GM23338 (cell line): ENCODE measurements at regions not wholly inside any gene's neighbourhood (a gene's known extent, or its start where the extent isn't known, plus 50 kb on each side); places are given as distances from the start of the nearest gene placed in this dataset.

ENCODE experiments used
- ATAC-seq: fragments of 200-7000 bp; cut with Tn5 transposase; 3 replicates; pipeline ENCODE4 v1.9.1; 2020
- DNase-seq: peaks from one replicate; pipeline ENCODE4 v3.0.0-alpha.2; 2015; ENCODE audit warnings: low spot score
- H2AFZ ChIP-seq: fragments of 200-600 bp; sonication (generic); 2 replicates; pipeline ENCODE4 v1.8.0; 2016; ENCODE audit warnings: antibody characterized with exemption, mild to moderate bottlenecking, moderate library complexity
- H3F3A ChIP-seq: fragments of 200-600 bp; sonication (generic); replicated peaks from 2 replicates; pipeline ENCODE4 v1.8.0; 2017; ENCODE audit warnings: antibody characterized with exemption, mixed run types, low read depth
- H3K27ac ChIP-seq: fragments of 200-600 bp; sonication (generic); 2 replicates; pipeline ENCODE4 v1.6.1; 2016; ENCODE audit warnings: low read depth
- H3K27me3 ChIP-seq: fragments of 200-600 bp; sonication (generic); 2 replicates; pipeline ENCODE4 v1.8.0; 2016; ENCODE audit warnings: mild to moderate bottlenecking, mixed run types, moderate library complexity; ENCODE audit not compliant: insufficient read depth
- H3K36me3 ChIP-seq: fragments of 200-600 bp; sonication (generic); 2 replicates; pipeline ENCODE4 v1.8.0; 2016; ENCODE audit warnings: mild to moderate bottlenecking; ENCODE audit not compliant: insufficient read depth
- H3K4me1 ChIP-seq: fragments of 200-600 bp; sonication (generic); 2 replicates; pipeline ENCODE4 v1.8.0; 2016; ENCODE audit warnings: mild to moderate bottlenecking, moderate library complexity; ENCODE audit not compliant: insufficient read depth
- H3K4me2 ChIP-seq: fragments of 200-600 bp; sonication (generic); 2 replicates; pipeline ENCODE4 v1.7.1; 2017; ENCODE audit warnings: mixed run types
- H3K4me3 ChIP-seq: fragments of 200-600 bp; sonication (generic); 2 replicates; pipeline ENCODE4 v1.6.1; 2016; ENCODE audit warnings: mixed run types
- H3K79me2 ChIP-seq: fragments of 200-600 bp; sonication (generic); replicated peaks from 2 replicates; pipeline ENCODE4 v1.8.0; 2017; ENCODE audit warnings: mild to moderate bottlenecking; ENCODE audit not compliant: insufficient read depth
- H3K9me2 ChIP-seq: fragments of 200-600 bp; sonication (generic); 2 replicates; pipeline ENCODE4 v1.8.0; 2017; ENCODE audit not compliant: insufficient read depth
- H4K20me1 ChIP-seq: fragments of 200-600 bp; sonication (generic); replicated peaks from 2 replicates; pipeline ENCODE4 v1.8.0; 2017; ENCODE audit warnings: mild to moderate bottlenecking; ENCODE audit not compliant: insufficient read depth
- H3K27ac Mint-ChIP-seq: 2 replicates; pipeline ENCODE4 v1.8.0; 2020; ENCODE audit warnings: inconsistent platforms, mild to moderate bottlenecking, moderate library complexity, mixed read lengths
- H3K27me3 Mint-ChIP-seq: 3 replicates; pipeline ENCODE4 v1.8.0; 2022; ENCODE audit warnings: low read depth, mild to moderate bottlenecking, moderate library complexity, mixed read lengths, inconsistent platforms; ENCODE audit not compliant: insufficient read depth, poor library complexity
- H3K36me3 Mint-ChIP-seq: 3 replicates; pipeline ENCODE4 v1.8.0; 2021; ENCODE audit warnings: low read depth, mild to moderate bottlenecking, inconsistent platforms, moderate library complexity, mixed read lengths
- H3K4me1 Mint-ChIP-seq: 3 replicates; pipeline ENCODE4 v1.8.0; 2020; ENCODE audit warnings: mild to moderate bottlenecking, inconsistent platforms, mixed read lengths
- H3K4me3 Mint-ChIP-seq: 3 replicates; pipeline ENCODE4 v1.8.0; 2021; ENCODE audit warnings: moderate library complexity, mild to moderate bottlenecking, inconsistent platforms, mixed read lengths
- H3K9me3 Mint-ChIP-seq: 3 replicates; pipeline ENCODE4 v1.8.0; 2020; ENCODE audit warnings: moderate library complexity, mild to moderate bottlenecking, inconsistent platforms, mixed read lengths
- CREB1 ChIP-seq: fragments of 250-450 bp; sonication (Bioruptor Pico); IDR thresholded peaks from 2 replicates; pipeline ENCODE4 v1.5.0; 2020; ENCODE audit warnings: low read depth, mild to moderate bottlenecking, moderate library complexity
- EZH2 ChIP-seq: fragments of 200-600 bp; sonication (generic); IDR thresholded peaks from one replicate; pipeline ENCODE4 v1.8.0; 2017; ENCODE audit warnings: antibody characterized with exemption, mild to moderate bottlenecking, low read depth; ENCODE audit not compliant: unreplicated experiment
- EZH2phosphoT487 ChIP-seq: fragments of 200-600 bp; sonication (generic); IDR thresholded peaks from one replicate; pipeline ENCODE4 v1.8.1; 2018; ENCODE audit warnings: antibody characterized with exemption; ENCODE audit not compliant: unreplicated experiment
- JUNB ChIP-seq: IDR thresholded peaks from one replicate; pipeline ENCODE4 v1.6.1; 2016; ENCODE audit warnings: antibody characterized with exemption; ENCODE audit not compliant: unreplicated experiment
- NANOG ChIP-seq: IDR thresholded peaks from 2 replicates; pipeline ENCODE4 v1.6.1; 2016; ENCODE audit warnings: antibody characterized with exemption, borderline replicate concordance
- POLR2AphosphoS5 ChIP-seq: IDR thresholded peaks from 2 replicates; pipeline ENCODE4 v1.6.1; 2016; ENCODE audit warnings: antibody characterized with exemption, low read depth
- STAT1 ChIP-seq: IDR thresholded peaks from one replicate; pipeline ENCODE4 v1.6.1; 2016; ENCODE audit warnings: antibody characterized with exemption; ENCODE audit not compliant: unreplicated experiment
- ZNF114 ChIP-seq: fragments of 250-450 bp; sonication (Bioruptor Pico); IDR thresholded peaks from 2 replicates; pipeline ENCODE4 v1.5.0; 2020; ENCODE audit warnings: mild to moderate bottlenecking, moderate library complexity
- ZNF331 ChIP-seq: fragments of 250-450 bp; sonication (Bioruptor Pico); IDR thresholded peaks from 2 replicates; pipeline ENCODE4 v1.5.0; 2020; ENCODE audit warnings: low read depth, mild to moderate bottlenecking, moderate library complexity
- TF ChIP-seq, protein P1 (sequence below): IDR thresholded peaks from 2 replicates; pipeline ENCODE4 v1.6.1; 2016; ENCODE audit warnings: antibody characterized with exemption
- TF ChIP-seq, protein P2 (sequence below): fragments of 250-450 bp; sonication (Bioruptor Pico); IDR thresholded peaks from 2 replicates; pipeline ENCODE4 v1.5.0; 2020; ENCODE audit warnings: mild to moderate bottlenecking, moderate library complexity
- TF ChIP-seq, protein P3 (sequence below): IDR thresholded peaks from one replicate; pipeline ENCODE4 v1.6.1; 2018; ENCODE audit warnings: antibody characterized with exemption; ENCODE audit not compliant: unreplicated experiment

DNA sequence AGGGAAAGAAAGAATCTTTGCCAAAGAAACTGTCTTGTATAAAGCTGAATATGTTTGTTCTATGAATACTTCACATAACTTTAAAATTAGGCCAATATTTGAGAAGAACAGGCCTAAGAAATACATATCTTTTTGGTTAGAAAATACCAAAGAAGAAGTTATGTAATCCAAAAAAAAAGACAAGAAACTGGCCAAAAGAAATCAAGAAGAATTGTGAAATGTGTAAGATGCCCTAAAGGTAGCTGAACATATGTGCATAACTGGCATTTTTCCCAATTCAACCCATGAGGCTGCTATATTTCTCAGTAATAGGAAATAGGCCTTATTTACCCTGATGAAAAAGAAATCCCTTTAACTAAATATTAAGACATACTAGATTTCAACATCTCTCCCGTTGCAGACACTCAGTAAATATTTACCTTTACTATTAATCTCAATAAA, 290.0 kb downstream of the CETN3 start:
- Mint-ChIP-seq H3K27ac (no peak overlapping the region), H3K4me3 (no peak overlapping the region), H3K9me3 (no peaks in the 10 kb centered on the region), H3K36me3 (no peaks in the 10 kb centered on the region), H3K27me3 (peaks cover 4% of the 10 kb centered on the region), H3K4me1 (no peaks in the 10 kb centered on the region)
- no peaks in the 10 kb centered on the region for H3K9me2 ChIP-seq
- no peak overlapping the region for H3K27ac ChIP-seq
- no peak overlapping the region for H3K4me3 ChIP-seq
- DNase-seq = no peak
- TF ChIP-seq STAT1 (no peak), ZNF331 (CRISPR knock-in tag) (no peak)
- no peaks in the 10 kb centered on the region for H3F3A ChIP-seq
- no peaks in the 10 kb centered on the region for H3K27me3 ChIP-seq
- H2AFZ ChIP-seq = no peak overlapping the region
- no peaks in the 10 kb centered on the region for H3K79me2 ChIP-seq
- H3K4me2 ChIP-seq = no peak overlapping the region
- ATAC-seq = no peak
- no peaks in the 10 kb centered on the region for H3K36me3 ChIP-seq
- no peaks in the 10 kb centered on the region for H4K20me1 ChIP-seq
- no peaks in the 10 kb centered on the region for H3K4me1 ChIP-seq

DNA sequence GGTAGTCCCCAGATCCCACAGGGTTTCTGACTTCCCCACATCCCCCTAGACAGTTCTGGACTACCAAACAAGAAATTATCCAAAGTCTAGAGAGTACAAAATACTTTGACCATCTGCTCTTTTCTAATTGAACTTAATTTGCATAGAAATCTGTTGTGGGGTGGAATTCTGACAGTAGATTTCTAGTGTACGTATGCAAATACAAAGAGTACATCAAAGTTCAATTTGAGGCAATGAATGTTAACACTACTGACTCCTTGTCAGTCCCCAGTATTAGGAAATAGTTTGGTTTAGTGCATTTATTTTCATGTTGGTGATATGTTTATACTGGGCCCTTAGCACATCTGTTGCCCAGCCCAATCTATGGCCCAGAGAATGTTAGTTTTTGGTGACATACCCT, 292.6 kb downstream of the CETN3 start:
- Mint-ChIP-seq H3K9me3 (no peaks in the 10 kb centered on the region), H3K4me1 (peaks cover 3% of the 10 kb centered on the region; the same call in 1 of the 3 replicates), H3K4me3 (no peak overlapping the region), H3K27me3 (no peaks in the 10 kb centered on the region), H3K27ac (no peak overlapping the region), H3K36me3 (no peaks in the 10 kb centered on the region)
- H3K9me2 ChIP-seq = no peaks in the 10 kb centered on the region
- H3K36me3 ChIP-seq = no peaks in the 10 kb centered on the region
- no peak for DNase-seq
- ATAC-seq = no peak
- H3K4me2 ChIP-seq = no peak overlapping the region
- no peak overlapping the region for H3K27ac ChIP-seq
- no peaks in the 10 kb centered on the region for H3K27me3 ChIP-seq
- H4K20me1 ChIP-seq = no peaks in the 10 kb centered on the region
- H2AFZ ChIP-seq = no peak overlapping the region
- H3F3A ChIP-seq = no peaks in the 10 kb centered on the region
- no peaks in the 10 kb centered on the region for H3K79me2 ChIP-seq
- H3K4me1 ChIP-seq = peaks cover 6% of the 10 kb centered on the region; the same call in 1 of the 2 replicates
- no peak overlapping the region for H3K4me3 ChIP-seq
- TF ChIP-seq ZNF331 (CRISPR knock-in tag) (no peak), CREB1 (no peak), POLR2AphosphoS5 (no peak), ZNF114 (CRISPR knock-in tag) (no peak), EZH2phosphoT487 (no peak), NANOG (no peak), EZH2 (no peak), JUNB (no peak), STAT1 (no peak)
- TF ChIP-seq, protein P1, sequence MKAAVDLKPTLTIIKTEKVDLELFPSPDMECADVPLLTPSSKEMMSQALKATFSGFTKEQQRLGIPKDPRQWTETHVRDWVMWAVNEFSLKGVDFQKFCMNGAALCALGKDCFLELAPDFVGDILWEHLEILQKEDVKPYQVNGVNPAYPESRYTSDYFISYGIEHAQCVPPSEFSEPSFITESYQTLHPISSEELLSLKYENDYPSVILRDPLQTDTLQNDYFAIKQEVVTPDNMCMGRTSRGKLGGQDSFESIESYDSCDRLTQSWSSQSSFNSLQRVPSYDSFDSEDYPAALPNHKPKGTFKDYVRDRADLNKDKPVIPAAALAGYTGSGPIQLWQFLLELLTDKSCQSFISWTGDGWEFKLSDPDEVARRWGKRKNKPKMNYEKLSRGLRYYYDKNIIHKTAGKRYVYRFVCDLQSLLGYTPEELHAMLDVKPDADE = no peak
- TF ChIP-seq, protein P2, sequence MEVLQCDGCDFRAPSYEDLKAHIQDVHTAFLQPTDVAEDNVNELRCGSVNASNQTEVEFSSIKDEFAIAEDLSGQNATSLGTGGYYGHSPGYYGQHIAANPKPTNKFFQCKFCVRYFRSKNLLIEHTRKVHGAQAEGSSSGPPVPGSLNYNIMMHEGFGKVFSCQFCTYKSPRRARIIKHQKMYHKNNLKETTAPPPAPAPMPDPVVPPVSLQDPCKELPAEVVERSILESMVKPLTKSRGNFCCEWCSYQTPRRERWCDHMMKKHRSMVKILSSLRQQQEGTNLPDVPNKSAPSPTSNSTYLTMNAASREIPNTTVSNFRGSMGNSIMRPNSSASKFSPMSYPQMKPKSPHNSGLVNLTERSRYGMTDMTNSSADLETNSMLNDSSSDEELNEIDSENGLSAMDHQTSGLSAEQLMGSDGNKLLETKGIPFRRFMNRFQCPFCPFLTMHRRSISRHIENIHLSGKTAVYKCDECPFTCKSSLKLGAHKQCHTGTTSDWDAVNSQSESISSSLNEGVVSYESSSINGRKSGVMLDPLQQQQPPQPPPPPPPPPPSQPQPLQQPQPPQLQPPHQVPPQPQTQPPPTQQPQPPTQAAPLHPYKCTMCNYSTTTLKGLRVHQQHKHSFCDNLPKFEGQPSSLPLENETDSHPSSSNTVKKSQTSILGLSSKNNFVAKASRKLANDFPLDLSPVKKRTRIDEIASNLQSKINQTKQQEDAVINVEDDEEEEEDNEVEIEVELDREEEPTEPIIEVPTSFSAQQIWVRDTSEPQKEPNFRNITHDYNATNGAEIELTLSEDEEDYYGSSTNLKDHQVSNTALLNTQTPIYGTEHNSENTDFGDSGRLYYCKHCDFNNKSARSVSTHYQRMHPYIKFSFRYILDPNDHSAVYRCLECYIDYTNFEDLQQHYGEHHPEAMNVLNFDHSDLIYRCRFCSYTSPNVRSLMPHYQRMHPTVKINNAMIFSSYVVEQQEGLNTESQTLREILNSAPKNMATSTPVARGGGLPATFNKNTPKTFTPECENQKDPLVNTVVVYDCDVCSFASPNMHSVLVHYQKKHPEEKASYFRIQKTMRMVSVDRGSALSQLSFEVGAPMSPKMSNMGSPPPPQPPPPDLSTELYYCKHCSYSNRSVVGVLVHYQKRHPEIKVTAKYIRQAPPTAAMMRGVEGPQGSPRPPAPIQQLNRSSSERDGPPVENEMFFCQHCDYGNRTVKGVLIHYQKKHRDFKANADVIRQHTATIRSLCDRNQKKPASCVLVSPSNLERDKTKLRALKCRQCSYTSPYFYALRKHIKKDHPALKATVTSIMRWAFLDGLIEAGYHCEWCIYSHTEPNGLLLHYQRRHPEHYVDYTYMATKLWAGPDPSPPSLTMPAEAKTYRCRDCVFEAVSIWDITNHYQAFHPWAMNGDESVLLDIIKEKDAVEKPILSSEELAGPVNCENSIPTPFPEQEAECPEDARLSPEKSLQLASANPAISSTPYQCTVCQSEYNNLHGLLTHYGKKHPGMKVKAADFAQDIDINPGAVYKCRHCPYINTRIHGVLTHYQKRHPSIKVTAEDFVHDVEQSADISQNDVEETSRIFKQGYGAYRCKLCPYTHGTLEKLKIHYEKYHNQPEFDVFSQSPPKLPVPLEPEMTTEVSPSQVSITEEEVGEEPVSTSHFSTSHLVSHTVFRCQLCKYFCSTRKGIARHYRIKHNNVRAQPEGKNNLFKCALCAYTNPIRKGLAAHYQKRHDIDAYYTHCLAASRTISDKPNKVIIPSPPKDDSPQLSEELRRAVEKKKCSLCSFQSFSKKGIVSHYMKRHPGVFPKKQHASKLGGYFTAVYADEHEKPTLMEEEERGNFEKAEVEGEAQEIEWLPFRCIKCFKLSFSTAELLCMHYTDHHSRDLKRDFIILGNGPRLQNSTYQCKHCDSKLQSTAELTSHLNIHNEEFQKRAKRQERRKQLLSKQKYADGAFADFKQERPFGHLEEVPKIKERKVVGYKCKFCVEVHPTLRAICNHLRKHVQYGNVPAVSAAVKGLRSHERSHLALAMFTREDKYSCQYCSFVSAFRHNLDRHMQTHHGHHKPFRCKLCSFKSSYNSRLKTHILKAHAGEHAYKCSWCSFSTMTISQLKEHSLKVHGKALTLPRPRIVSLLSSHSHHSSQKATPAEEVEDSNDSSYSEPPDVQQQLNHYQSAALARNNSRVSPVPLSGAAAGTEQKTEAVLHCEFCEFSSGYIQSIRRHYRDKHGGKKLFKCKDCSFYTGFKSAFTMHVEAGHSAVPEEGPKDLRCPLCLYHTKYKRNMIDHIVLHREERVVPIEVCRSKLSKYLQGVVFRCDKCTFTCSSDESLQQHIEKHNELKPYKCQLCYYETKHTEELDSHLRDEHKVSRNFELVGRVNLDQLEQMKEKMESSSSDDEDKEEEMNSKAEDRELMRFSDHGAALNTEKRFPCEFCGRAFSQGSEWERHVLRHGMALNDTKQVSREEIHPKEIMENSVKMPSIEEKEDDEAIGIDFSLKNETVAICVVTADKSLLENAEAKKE (CRISPR knock-in tag) = no peak
- TF ChIP-seq, protein P3, sequence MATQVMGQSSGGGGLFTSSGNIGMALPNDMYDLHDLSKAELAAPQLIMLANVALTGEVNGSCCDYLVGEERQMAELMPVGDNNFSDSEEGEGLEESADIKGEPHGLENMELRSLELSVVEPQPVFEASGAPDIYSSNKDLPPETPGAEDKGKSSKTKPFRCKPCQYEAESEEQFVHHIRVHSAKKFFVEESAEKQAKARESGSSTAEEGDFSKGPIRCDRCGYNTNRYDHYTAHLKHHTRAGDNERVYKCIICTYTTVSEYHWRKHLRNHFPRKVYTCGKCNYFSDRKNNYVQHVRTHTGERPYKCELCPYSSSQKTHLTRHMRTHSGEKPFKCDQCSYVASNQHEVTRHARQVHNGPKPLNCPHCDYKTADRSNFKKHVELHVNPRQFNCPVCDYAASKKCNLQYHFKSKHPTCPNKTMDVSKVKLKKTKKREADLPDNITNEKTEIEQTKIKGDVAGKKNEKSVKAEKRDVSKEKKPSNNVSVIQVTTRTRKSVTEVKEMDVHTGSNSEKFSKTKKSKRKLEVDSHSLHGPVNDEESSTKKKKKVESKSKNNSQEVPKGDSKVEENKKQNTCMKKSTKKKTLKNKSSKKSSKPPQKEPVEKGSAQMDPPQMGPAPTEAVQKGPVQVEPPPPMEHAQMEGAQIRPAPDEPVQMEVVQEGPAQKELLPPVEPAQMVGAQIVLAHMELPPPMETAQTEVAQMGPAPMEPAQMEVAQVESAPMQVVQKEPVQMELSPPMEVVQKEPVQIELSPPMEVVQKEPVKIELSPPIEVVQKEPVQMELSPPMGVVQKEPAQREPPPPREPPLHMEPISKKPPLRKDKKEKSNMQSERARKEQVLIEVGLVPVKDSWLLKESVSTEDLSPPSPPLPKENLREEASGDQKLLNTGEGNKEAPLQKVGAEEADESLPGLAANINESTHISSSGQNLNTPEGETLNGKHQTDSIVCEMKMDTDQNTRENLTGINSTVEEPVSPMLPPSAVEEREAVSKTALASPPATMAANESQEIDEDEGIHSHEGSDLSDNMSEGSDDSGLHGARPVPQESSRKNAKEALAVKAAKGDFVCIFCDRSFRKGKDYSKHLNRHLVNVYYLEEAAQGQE = no peak
